Mononuclear cell (primary cell): ENCODE measurements at regions not wholly inside any gene's neighbourhood (a gene's known extent, or its start where the extent isn't known, plus 50 kb on each side); places are given as distances from the start of the nearest gene placed in this dataset.

Experiments used
- H3K27me3 ChIP-seq: 2 replicates; pipeline ENCODE4 v1.6.0; 2011; ENCODE audit warnings: low read length, control low read depth; ENCODE audit not compliant: insufficient read depth
- H3K4me1 ChIP-seq: 2 replicates; pipeline ENCODE4 v1.5.1; 2011; ENCODE audit warnings: mild to moderate bottlenecking, low read length, control low read depth; ENCODE audit not compliant: insufficient read depth
- H3K4me3 ChIP-seq: 2 replicates; pipeline ENCODE4 v1.5.1; 2011; ENCODE audit warnings: mild to moderate bottlenecking, low read length, moderate library complexity
- H3K9me3 ChIP-seq: 2 replicates; pipeline ENCODE4 v1.5.1; 2011; ENCODE audit warnings: low read depth, mild to moderate bottlenecking, control low read depth, low read length

- H3K4me3 ChIP-seq, result no peak overlapping the region
Measured at GRCh38 chr12:24278832-24279231, 329.4 kb upstream of the SOX5 start.

GRCh38 chr12:24270965-24271364 lies 321.5 kb upstream of the SOX5 start:
- Histone ChIP-seq H3K27me3 (no peaks in the 10 kb centered on the region), H3K4me3 (no peak overlapping the region), H3K4me1 (no peaks in the 10 kb centered on the region)

More at GRCh38 chr12:24278832-24279231, 329.4 kb upstream of the SOX5 start:
- H3K27me3 ChIP-seq, result no peaks in the 10 kb centered on the region
- H3K4me1 ChIP-seq, result no peaks in the 10 kb centered on the region
- H3K9me3 ChIP-seq, result no peaks in the 10 kb centered on the region

GRCh38 chr12:24270464-24270863 lies 321.0 kb upstream of the SOX5 start:
- H3K27me3 ChIP-seq, result no peaks in the 10 kb centered on the region
- no peaks in the 10 kb centered on the region for H3K4me1 ChIP-seq
- no peaks in the 10 kb centered on the region for H3K9me3 ChIP-seq
- H3K4me3 ChIP-seq, result no peak overlapping the region

More at GRCh38 chr12:24270965-24271364, 321.5 kb upstream of the SOX5 start:
- no peaks in the 10 kb centered on the region for H3K9me3 ChIP-seq

- H3K4me1 ChIP-seq, result no peaks in the 10 kb centered on the region
- H3K9me3 ChIP-seq, result no peaks in the 10 kb centered on the region
- H3K27me3 ChIP-seq, result no peaks in the 10 kb centered on the region
- H3K4me3 ChIP-seq, result no peak overlapping the region
Measured at GRCh38 chr12:24268663-24269186, 319.3 kb upstream of the SOX5 start.

GRCh38 chr12:24266982-24267381 lies 317.5 kb upstream of the SOX5 start:
- Histone ChIP-seq H3K4me3 (no peak overlapping the region), H3K4me1 (no peaks in the 10 kb centered on the region), H3K9me3 (no peaks in the 10 kb centered on the region), H3K27me3 (no peaks in the 10 kb centered on the region)

- Histone ChIP-seq H3K27me3 (no peaks in the 10 kb centered on the region), H3K4me1 (no peaks in the 10 kb centered on the region), H3K9me3 (no peaks in the 10 kb centered on the region), H3K4me3 (no peak overlapping the region)
Measured at GRCh38 chr12:24256684-24257083, 307.2 kb upstream of the SOX5 start.

- H3K4me3 ChIP-seq, result no peak overlapping the region
- H3K4me1 ChIP-seq, result no peaks in the 10 kb centered on the region
- H3K27me3 ChIP-seq, result no peaks in the 10 kb centered on the region
- H3K9me3 ChIP-seq, result no peaks in the 10 kb centered on the region
Measured at GRCh38 chr12:24255920-24256665, 306.6 kb upstream of the SOX5 start.

GRCh38 chr12:24252602-24253001 lies 303.1 kb upstream of the SOX5 start:
- H3K4me1 ChIP-seq, result no peaks in the 10 kb centered on the region
- H3K9me3 ChIP-seq, result no peaks in the 10 kb centered on the region
- no peak overlapping the region for H3K4me3 ChIP-seq
- H3K27me3 ChIP-seq, result no peaks in the 10 kb centered on the region

- Histone ChIP-seq H3K4me1 (no peaks in the 10 kb centered on the region), H3K27me3 (no peaks in the 10 kb centered on the region), H3K4me3 (no peak overlapping the region), H3K9me3 (no peaks in the 10 kb centered on the region)
Measured at GRCh38 chr12:24246934-24247333, 297.5 kb upstream of the SOX5 start.

- H3K4me1 ChIP-seq, result no peaks in the 10 kb centered on the region
- no peaks in the 10 kb centered on the region for H3K27me3 ChIP-seq
- H3K4me3 ChIP-seq, result no peak overlapping the region
- H3K9me3 ChIP-seq, result no peaks in the 10 kb centered on the region
Measured at GRCh38 chr12:24246376-24246775, 296.9 kb upstream of the SOX5 start.

- no peaks in the 10 kb centered on the region for H3K9me3 ChIP-seq
- H3K27me3 ChIP-seq, result no peaks in the 10 kb centered on the region
- no peak overlapping the region for H3K4me3 ChIP-seq
- no peaks in the 10 kb centered on the region for H3K4me1 ChIP-seq
Measured at GRCh38 chr12:24244801-24245200, 295.3 kb upstream of the SOX5 start.

GRCh38 chr12:24244231-24244630 lies 294.8 kb upstream of the SOX5 start:
- H3K4me1 ChIP-seq, result no peaks in the 10 kb centered on the region
- H3K27me3 ChIP-seq, result no peaks in the 10 kb centered on the region
- H3K4me3 ChIP-seq, result no peak overlapping the region
- H3K9me3 ChIP-seq, result no peaks in the 10 kb centered on the region

- no peak overlapping the region for H3K4me3 ChIP-seq
- no peaks in the 10 kb centered on the region for H3K4me1 ChIP-seq
- no peaks in the 10 kb centered on the region for H3K9me3 ChIP-seq
- H3K27me3 ChIP-seq, result no peaks in the 10 kb centered on the region
Measured at GRCh38 chr12:24240707-24241106, 291.2 kb upstream of the SOX5 start.

GRCh38 chr12:24233519-24234246 lies 284.2 kb upstream of the SOX5 start:
- Histone ChIP-seq H3K4me1 (no peaks in the 10 kb centered on the region), H3K9me3 (no peaks in the 10 kb centered on the region), H3K4me3 (no peak overlapping the region), H3K27me3 (no peaks in the 10 kb centered on the region)

- Histone ChIP-seq H3K27me3 (no peaks in the 10 kb centered on the region), H3K9me3 (no peaks in the 10 kb centered on the region), H3K4me1 (peaks cover under 1% of the 10 kb centered on the region), H3K4me3 (no peak overlapping the region)
Measured at GRCh38 chr12:24232531-24232930, 283.1 kb upstream of the SOX5 start.
